GM21529 (cell line): ENCODE measurements at regions not wholly inside any gene's neighbourhood (a gene's known extent, or its start where the extent isn't known, plus 50 kb on each side); places are given as distances from the start of the nearest gene placed in this dataset.

Experiments used
- ATAC-seq: cut with Tn5 transposase; IDR thresholded peaks from one replicate; pipeline ENCODE4 v1.9.1; 2021; ENCODE audit not compliant: unreplicated experiment

- ATAC-seq: no peak
Measured at GRCh38 chr4:28351102-28351501, 1490.5 kb downstream of the STIM2 start.

- no peak for ATAC-seq
Measured at GRCh38 chr4:28351826-28352225, 1491.2 kb downstream of the STIM2 start.

GRCh38 chr4:28354880-28355656 lies 1494.4 kb downstream of the STIM2 start:
- ATAC-seq: no peak

- ATAC-seq: no peak
Measured at GRCh38 chr4:28357990-28358389, 1497.3 kb downstream of the STIM2 start.

- ATAC-seq: no peak
Measured at GRCh38 chr4:28358606-28359005, 1498.0 kb downstream of the STIM2 start.

GRCh38 chr4:28360681-28361080 lies 1500.0 kb downstream of the STIM2 start:
- no peak for ATAC-seq

GRCh38 chr4:28362169-28362568 lies 1501.5 kb downstream of the STIM2 start:
- no peak for ATAC-seq

- no peak for ATAC-seq
Measured at GRCh38 chr4:28369499-28369898, 1508.9 kb downstream of the STIM2 start.

- no peak for ATAC-seq
Measured at GRCh38 chr4:28373191-28373590, 1512.5 kb downstream of the STIM2 start.

GRCh38 chr4:28373601-28374000 lies 1513.0 kb downstream of the STIM2 start:
- no peak for ATAC-seq

GRCh38 chr4:28378109-28378830 lies 1517.6 kb downstream of the STIM2 start:
- ATAC-seq: no peak

GRCh38 chr4:28385801-28386200 lies 1525.2 kb downstream of the STIM2 start:
- no peak for ATAC-seq

- ATAC-seq: no peak
Measured at GRCh38 chr4:28386776-28387175, 1526.1 kb downstream of the STIM2 start.

GRCh38 chr4:28388471-28388870 lies 1527.8 kb downstream of the STIM2 start:
- no peak for ATAC-seq

GRCh38 chr4:28391877-28392276 lies 1531.2 kb downstream of the STIM2 start:
- no peak for ATAC-seq

GRCh38 chr4:28402751-28403150 lies 1542.1 kb downstream of the STIM2 start:
- ATAC-seq: no peak

GRCh38 chr4:28421221-28421620 lies 1560.6 kb downstream of the STIM2 start:
- no peak for ATAC-seq

- ATAC-seq: no peak
Measured at GRCh38 chr4:28426251-28426650, 1565.6 kb downstream of the STIM2 start.

- ATAC-seq: no peak
Measured at GRCh38 chr4:28427306-28428085, 1566.9 kb downstream of the STIM2 start.

- no peak for ATAC-seq
Measured at GRCh38 chr4:28432348-28433025, 1571.8 kb downstream of the STIM2 start.

- no peak for ATAC-seq
Measured at GRCh38 chr4:28435314-28435713, 1574.7 kb downstream of the STIM2 start.
